Keratinocyte (primary cell): ENCODE measurements at regions not wholly inside any gene's neighbourhood (a gene's known extent, or its start where the extent isn't known, plus 50 kb on each side); places are given as distances from the start of the nearest gene placed in this dataset.
"Not testable (repeated sequence)": the region's sequence is repeated elsewhere in the genome, so short reads cannot be mapped to it uniquely, and the experiment has no call there.

Experiments
- DNase-seq: peaks from one replicate; pipeline ENCODE4 v3.0.0-alpha.2; 2011; ENCODE audit warnings: low read depth, missing footprints, low spot score
- FAIRE-seq: peaks from 2 replicates; lab custom pipeline; 2011; peaks lifted over from hg19 to GRCh38; lab: Jason Lieb, UNC
- H2AFZ ChIP-seq: 2 replicates; pipeline ENCODE4 v1.6.0; 2012; ENCODE audit warnings: low read length, control low read depth, inconsistent platforms; ENCODE audit not compliant: control insufficient read depth
- H3K27ac ChIP-seq: 2 replicates; pipeline ENCODE4 v1.5.1; 2011; ENCODE audit warnings: low read length; ENCODE audit not compliant: control insufficient read depth, insufficient read depth
- H3K27me3 ChIP-seq: 3 replicates; pipeline ENCODE4 v1.6.0; 2011; ENCODE audit warnings: low read length; ENCODE audit not compliant: control insufficient read depth, insufficient read depth; ENCODE audit errors: extremely low read depth
- H3K36me3 ChIP-seq, 2 experiments: 2 replicates in 1 of 2; 3 replicates in 1 of 2; pipeline ENCODE4 v1.5.1; 2011; ENCODE audit warnings: low read length in 2 of 2, mild to moderate bottlenecking in 1 of 2; ENCODE audit not compliant: control insufficient read depth in 2 of 2, insufficient read depth in 2 of 2; ENCODE audit errors: extremely low read depth in 1 of 2
- H3K4me1 ChIP-seq: 3 replicates; pipeline ENCODE4 v1.5.1; 2011; ENCODE audit warnings: low read length; ENCODE audit not compliant: control insufficient read depth, insufficient read depth; ENCODE audit errors: extremely low read depth
- H3K4me2 ChIP-seq: 3 replicates; pipeline ENCODE4 v1.6.0; 2011; ENCODE audit warnings: low read depth, low read length; ENCODE audit not compliant: control insufficient read depth, insufficient read depth; ENCODE audit errors: extremely low read depth
- H3K4me3 ChIP-seq, 3 experiments: fragments of 200-600 bp in 1 of 3; sonication (generic) in 1 of 3; 2 replicates in 2 of 3; 3 replicates in 1 of 3; pipeline ENCODE4 v1.5.1; 2011 to 2016; ENCODE audit warnings: low read length in 3 of 3, mild to moderate bottlenecking in 3 of 3, control low read depth in 2 of 3, inconsistent platforms in 1 of 3, low read depth in 1 of 3, mixed read lengths in 1 of 3, mixed run types in 1 of 3, moderate library complexity in 1 of 3; ENCODE audit not compliant: control insufficient read depth in 2 of 3, insufficient read depth in 2 of 3; ENCODE audit errors: extremely low read depth in 1 of 3
- H3K79me2 ChIP-seq: 2 replicates; pipeline ENCODE4 v1.6.0; 2012; ENCODE audit warnings: low read length; ENCODE audit not compliant: control insufficient read depth, insufficient read depth
- H3K9ac ChIP-seq: 3 replicates; pipeline ENCODE4 v1.6.0; 2011; ENCODE audit warnings: low read length; ENCODE audit not compliant: control insufficient read depth, insufficient read depth; ENCODE audit errors: extremely low read depth
- H3K9me1 ChIP-seq: 3 replicates; pipeline ENCODE4 v1.6.0; 2011; ENCODE audit warnings: low read length; ENCODE audit not compliant: control insufficient read depth, insufficient read depth; ENCODE audit errors: extremely low read depth
- H3K9me3 ChIP-seq: 2 replicates; pipeline ENCODE4 v1.5.1; 2012; ENCODE audit warnings: low read depth, low read length; ENCODE audit not compliant: control insufficient read depth
- H4K20me1 ChIP-seq: 3 replicates; pipeline ENCODE4 v1.6.0; 2011; ENCODE audit warnings: low read length; ENCODE audit not compliant: control insufficient read depth, insufficient read depth; ENCODE audit errors: extremely low read depth
- CTCF ChIP-seq, 3 experiments: IDR thresholded peaks in 1 of 3; conservative IDR thresholded peaks in 1 of 3; optimal IDR thresholded peaks in 1 of 3; 2 replicates in 2 of 3; 3 replicates in 1 of 3; pipeline versions ENCODE3 to v1.5.1; 2011; ENCODE audit warnings: low read length in 3 of 3, mild to moderate bottlenecking in 3 of 3, moderate library complexity in 2 of 3, control low read depth in 1 of 3, inconsistent platforms in 1 of 3; ENCODE audit not compliant: insufficient read depth in 2 of 3; ENCODE audit errors: extremely low read depth in 1 of 3
- EZH2 ChIP-seq: IDR thresholded peaks from one replicate; pipeline ENCODE4 v1.6.1; 2012; ENCODE audit warnings: inconsistent platforms, mild to moderate bottlenecking, low read length, moderate library complexity
- dilution Hi-C: fragments of 300-500 bp; cut with MboI; formaldehyde crosslinking; loops from one replicate; pipeline ENCODE4 v1.7.0; 2020; ENCODE audit warnings: low sequenced_read_pairs; ENCODE audit not compliant: extremely low pct_ligation_motif_present

- Histone ChIP-seq H2AFZ (no peak overlapping the region), H3K4me2 (no peak overlapping the region), H3K9me1 (no peaks in the 10 kb centered on the region), H4K20me1 (no peaks in the 10 kb centered on the region), H3K4me3 (no peak overlapping the region), H3K79me2 (no peaks in the 10 kb centered on the region), H3K9me3 (no peaks in the 10 kb centered on the region), H3K36me3 (no peaks in the 10 kb centered on the region), H3K4me1 (no peaks in the 10 kb centered on the region), H3K9ac (no peak overlapping the region), H3K27me3 (no peaks in the 10 kb centered on the region), H3K27ac (no peak overlapping the region)
- dilution Hi-C loops, result no loop called here
- DNase-seq (no peak), FAIRE-seq (no peak)
- TF ChIP-seq EZH2 (no peak), CTCF (optimal IDR thresholded peaks at IDR 0.05 in 1 of 3, IDR thresholded peaks at IDR 0.05 in 1 of 3, conservative IDR thresholded peaks at IDR 0.05 in 1 of 3; ENCODE audit: extremely low read depth in 1 of 3, insufficient read depth in 2 of 3, low read length in 3 of 3) (no peak)
These were observed 690.7 kb upstream of the ZNF385D start for GRCh38 chr3:22441711-22442110.

- H3K79me2 ChIP-seq, result no peaks in the 10 kb centered on the region
- dilution Hi-C loops, result no loop called here
- H3K4me2 ChIP-seq, result no peak overlapping the region
- no peaks in the 10 kb centered on the region for H3K36me3 ChIP-seq
- no peaks in the 10 kb centered on the region for H3K9me1 ChIP-seq
- H3K4me3 ChIP-seq, result no peak overlapping the region
- no peak overlapping the region for H3K9ac ChIP-seq
- TF ChIP-seq CTCF (optimal IDR thresholded peaks at IDR 0.05 in 1 of 3, IDR thresholded peaks at IDR 0.05 in 1 of 3, conservative IDR thresholded peaks at IDR 0.05 in 1 of 3; ENCODE audit: extremely low read depth in 1 of 3, insufficient read depth in 2 of 3, low read length in 3 of 3) (no peak), EZH2 (no peak)
- no peaks in the 10 kb centered on the region for H3K9me3 ChIP-seq
- no peaks in the 10 kb centered on the region for H3K4me1 ChIP-seq
- H3K27ac ChIP-seq, result no peak overlapping the region
- no peak for FAIRE-seq
- H2AFZ ChIP-seq, result no peak overlapping the region
- no peaks in the 10 kb centered on the region for H4K20me1 ChIP-seq
- no peaks in the 10 kb centered on the region for H3K27me3 ChIP-seq
- no peak for DNase-seq
These were observed 692.7 kb upstream of the ZNF385D start for GRCh38 chr3:22443571-22444233.

GRCh38 chr3:22445336-22445735 is 694.3 kb upstream of the ZNF385D start:
- FAIRE-seq, H3K9ac ChIP-seq, H3K9me3 ChIP-seq, H3K4me3 ChIP-seq, H3K4me1 ChIP-seq, H3K4me2 ChIP-seq, DNase-seq, H3K9me1 ChIP-seq, H3K27me3 ChIP-seq, H3K36me3 ChIP-seq, H4K20me1 ChIP-seq, H2AFZ ChIP-seq, dilution Hi-C loops, H3K27ac ChIP-seq, H3K79me2 ChIP-seq: not testable (repeated sequence)
